H9 (cell line): ENCODE measurements at regions not wholly inside any gene's neighbourhood (a gene's known extent, or its start where the extent isn't known, plus 50 kb on each side); places are given as distances from the start of the nearest gene placed in this dataset.

ENCODE experiments used
- DNase-seq: peaks from one replicate; pipeline ENCODE4 v3.0.0-alpha.2; 2017
- H2AFZ ChIP-seq: one replicate; pipeline ENCODE4 v1.6.1; 2013; ENCODE audit warnings: mild to moderate bottlenecking, low read length, control low read depth, moderate library complexity
- H2AK5ac ChIP-seq: 2 replicates; pipeline ENCODE4 v1.6.1; 2013; ENCODE audit warnings: low read length, control low read depth, mixed read lengths; ENCODE audit not compliant: insufficient read length
- H2BK120ac ChIP-seq: one replicate; pipeline ENCODE4 v1.6.1; 2013; ENCODE audit warnings: low read depth, mild to moderate bottlenecking, low read length, control low read depth, inconsistent platforms; ENCODE audit not compliant: poor library complexity, severe bottlenecking
- H2BK12ac ChIP-seq: 2 replicates; pipeline ENCODE4 v1.6.1; 2013; ENCODE audit warnings: low read length, control low read depth, mixed read lengths, low read depth; ENCODE audit not compliant: insufficient read length
- H2BK15ac ChIP-seq: 2 replicates; pipeline ENCODE4 v1.6.1; 2013; ENCODE audit warnings: low read depth, low read length, control low read depth
- H2BK20ac ChIP-seq: one replicate; pipeline ENCODE4 v1.6.1; 2013; ENCODE audit warnings: low read depth, mild to moderate bottlenecking, low read length, control low read depth, inconsistent platforms; ENCODE audit not compliant: poor library complexity, severe bottlenecking
- H2BK5ac ChIP-seq: 2 replicates; pipeline ENCODE4 v1.6.1; 2013; ENCODE audit warnings: low read length, control low read depth, mixed read lengths; ENCODE audit not compliant: insufficient read length
- H3K14ac ChIP-seq: 2 replicates; pipeline ENCODE4 v1.6.1; 2013; ENCODE audit warnings: low read length, control low read depth; ENCODE audit not compliant: insufficient read depth
- H3K18ac ChIP-seq: 2 replicates; pipeline ENCODE4 v1.6.1; 2013; ENCODE audit warnings: low read depth, mild to moderate bottlenecking, mixed read lengths, low read length, control low read depth; ENCODE audit not compliant: insufficient read length
- H3K23ac ChIP-seq: 2 replicates; pipeline ENCODE4 v1.6.1; 2013; ENCODE audit warnings: low read length, control low read depth, mixed read lengths, low read depth; ENCODE audit not compliant: insufficient read length
- H3K23me2 ChIP-seq: 2 replicates; pipeline ENCODE4 v1.6.1; 2013; ENCODE audit warnings: low read depth, mild to moderate bottlenecking, mixed read lengths, low read length, control low read depth; ENCODE audit not compliant: insufficient read length, poor library complexity, severe bottlenecking
- H3K27ac ChIP-seq: 2 replicates; pipeline ENCODE4 v1.5.1; 2013; ENCODE audit warnings: low read length, control low read depth, mixed read lengths, low read depth; ENCODE audit not compliant: insufficient read length
- H3K27me3 ChIP-seq: 2 replicates; pipeline ENCODE4 v1.6.1; 2013; ENCODE audit warnings: low read length, control low read depth, inconsistent platforms; ENCODE audit not compliant: insufficient read depth
- H3K4ac ChIP-seq: 2 replicates; pipeline ENCODE4 v1.6.1; 2013; ENCODE audit warnings: low read depth, mild to moderate bottlenecking, control low read depth, inconsistent platforms, low read length, moderate library complexity
- H3K4me1 ChIP-seq: 2 replicates; pipeline ENCODE4 v1.6.1; 2013; ENCODE audit warnings: low read length, control low read depth, inconsistent platforms; ENCODE audit not compliant: insufficient read depth
- H3K4me2 ChIP-seq: 2 replicates; pipeline ENCODE4 v1.6.1; 2013; ENCODE audit warnings: low read length, control low read depth, mixed read lengths; ENCODE audit not compliant: insufficient read length, insufficient read depth
- H3K56ac ChIP-seq: 2 replicates; pipeline ENCODE4 v1.6.1; 2013; ENCODE audit warnings: low read depth, mild to moderate bottlenecking, mixed read lengths, low read length, control low read depth; ENCODE audit not compliant: insufficient read length
- H3K79me1 ChIP-seq: 2 replicates; pipeline ENCODE4 v1.6.1; 2013; ENCODE audit warnings: low read depth, mild to moderate bottlenecking, moderate library complexity, low read length, control low read depth, inconsistent platforms; ENCODE audit not compliant: insufficient read depth, poor library complexity, severe bottlenecking
- H3K79me2 ChIP-seq: 2 replicates; pipeline ENCODE4 v1.6.1; 2013; ENCODE audit warnings: low read length, control low read depth, inconsistent platforms; ENCODE audit not compliant: insufficient read depth
- H3K9ac ChIP-seq: 2 replicates; pipeline ENCODE4 v1.6.1; 2013; ENCODE audit warnings: low read length, control low read depth, mixed read lengths; ENCODE audit not compliant: insufficient read length; ENCODE audit errors: extremely low read depth
- H3K9me3 ChIP-seq: one replicate; pipeline ENCODE4 v1.6.1; 2013; ENCODE audit warnings: low read depth, low read length, inconsistent platforms; ENCODE audit not compliant: control insufficient read depth
- H3T11ph ChIP-seq: one replicate; pipeline ENCODE4 v1.6.1; 2013; ENCODE audit warnings: mild to moderate bottlenecking, low read length, control low read depth, inconsistent platforms
- H4K20me1 ChIP-seq: one replicate; pipeline ENCODE4 v1.6.1; 2013; ENCODE audit not compliant: control insufficient read depth, insufficient read length, insufficient read depth
- H4K5ac ChIP-seq: 2 replicates; pipeline ENCODE4 v1.6.1; 2013; ENCODE audit warnings: low read depth, mild to moderate bottlenecking, mixed read lengths, low read length, control low read depth; ENCODE audit not compliant: insufficient read length
- H4K8ac ChIP-seq: replicated peaks from 2 replicates; pipeline ENCODE4 v1.6.1; 2013; ENCODE audit warnings: low read length, control low read depth, mixed read lengths, low read depth; ENCODE audit not compliant: insufficient read length
- H4K91ac ChIP-seq: 2 replicates; pipeline ENCODE4 v1.6.1; 2013; ENCODE audit warnings: low read depth, mild to moderate bottlenecking, moderate library complexity, mixed read lengths, low read length, control low read depth; ENCODE audit not compliant: insufficient read length
- H3K27ac Mint-ChIP-seq, 3 experiments: 2 replicates in 2 of 3; 3 replicates in 1 of 3; pipeline ENCODE4 v1.8.0; 2020 to 2021; ENCODE audit warnings: mixed read lengths in 3 of 3, mild to moderate bottlenecking in 1 of 3, moderate library complexity in 1 of 3
- H3K27me3 Mint-ChIP-seq: 2 replicates; pipeline ENCODE4 v1.8.0; 2021; ENCODE audit warnings: low read depth, mild to moderate bottlenecking, moderate library complexity, mixed read lengths
- H3K36me3 Mint-ChIP-seq, 3 experiments: 2 replicates in 2 of 3; 3 replicates in 1 of 3; pipeline ENCODE4 v1.8.0; 2020 to 2021; ENCODE audit warnings: low read depth in 3 of 3, mixed read lengths in 3 of 3; ENCODE audit not compliant: insufficient read depth in 1 of 3
- H3K4me1 Mint-ChIP-seq, 2 experiments: 2 replicates each; pipeline ENCODE4 v1.8.0; 2020; ENCODE audit warnings: mixed read lengths in 2 of 2
- H3K4me3 Mint-ChIP-seq, 2 experiments: 2 replicates in 1 of 2; 3 replicates in 1 of 2; pipeline ENCODE4 v1.8.0; 2020 to 2021; ENCODE audit warnings: mild to moderate bottlenecking in 2 of 2, mixed read lengths in 2 of 2, moderate library complexity in 1 of 2
- H3K9me3 Mint-ChIP-seq, 2 experiments: 2 replicates in 1 of 2; 3 replicates in 1 of 2; pipeline ENCODE4 v1.8.0; 2020; ENCODE audit warnings: mild to moderate bottlenecking in 2 of 2, mixed read lengths in 2 of 2, moderate library complexity in 1 of 2
- CTCF ChIP-seq: fragments of 200-600 bp; sonication (generic); conservative IDR thresholded peaks from 3 replicates; pipeline ENCODE4 v1.8.0; 2021; ENCODE audit warnings: antibody characterized with exemption, mild to moderate bottlenecking
- WGBS: extraction: QIAGEN DNeasy Blood & Tissue Kit; methylation state at CpG from one replicate; pipeline ENCODE4 v1.1.7; 2013; ENCODE audit warnings: missing lambda C conversion rate, low lambda C conversion rate, mixed read lengths; ENCODE audit not compliant: insufficient read length; ENCODE audit errors: extremely low coverage; 5-methylcytosine and 5-hydroxymethylcytosine counted together

- Histone ChIP-seq H4K91ac (no peak overlapping the region), H3K14ac (peak overlapping the region; percentile 47; the same call in 1 of the 2 replicates), H2BK120ac (no peak overlapping the region), H2BK20ac (no peak overlapping the region), H3K79me1 (no peaks in the 10 kb centered on the region), H3K23me2 (no peaks in the 10 kb centered on the region), H2AK5ac (no peak overlapping the region), H3K9ac (no peak overlapping the region), H3K56ac (no peak overlapping the region), H3K27ac (no peak overlapping the region), H2AFZ (no peak overlapping the region), H4K8ac (no peak overlapping the region), H3K23ac (no peak overlapping the region), H3K18ac (no peak overlapping the region), H3T11ph (no peak overlapping the region), H3K4ac (no peak overlapping the region), H3K9me3 (no peaks in the 10 kb centered on the region), H2BK12ac (no peak overlapping the region), H4K5ac (no peak overlapping the region), H3K4me1 (no peaks in the 10 kb centered on the region), H2BK5ac (no peak overlapping the region), H3K27me3 (no peaks in the 10 kb centered on the region; the same call in 1 of the 2 replicates), H4K20me1 (no peaks in the 10 kb centered on the region), H3K4me2 (no peak overlapping the region), H2BK15ac (no peak overlapping the region), H3K79me2 (no peaks in the 10 kb centered on the region)
- peaks cover 11 to 12% (median 11%) of the 10 kb centered on the region in 3 experiments for H3K36me3 Mint-ChIP-seq
- no peak for TF ChIP-seq CTCF
- no peak for DNase-seq
- peaks cover 9 to 10% of the 10 kb centered on the region in 2 experiments for H3K4me1 Mint-ChIP-seq
- H3K27me3 Mint-ChIP-seq, result no peaks in the 10 kb centered on the region
- no peak overlapping the region for H3K27ac Mint-ChIP-seq
- no CpG with 5 or more reads among the region's 12 CpGs for WGBS
- no peak overlapping the region for H3K4me3 Mint-ChIP-seq
- H3K9me3 Mint-ChIP-seq, result no peaks in the 10 kb centered on the region
Measured at GRCh38 chr11:71059662-71060061, 192.7 kb downstream of the SHANK2 start.
